ENCODE measurements at regions not wholly inside any gene's neighbourhood (a gene's known extent, or its start where the extent isn't known, plus 50 kb on each side); places are given as distances from the start of the nearest gene placed in this dataset.
"Not testable (repeated sequence)": the region's sequence is repeated elsewhere in the genome, so short reads cannot be mapped to it uniquely, and the experiment has no call there.

DNA sequence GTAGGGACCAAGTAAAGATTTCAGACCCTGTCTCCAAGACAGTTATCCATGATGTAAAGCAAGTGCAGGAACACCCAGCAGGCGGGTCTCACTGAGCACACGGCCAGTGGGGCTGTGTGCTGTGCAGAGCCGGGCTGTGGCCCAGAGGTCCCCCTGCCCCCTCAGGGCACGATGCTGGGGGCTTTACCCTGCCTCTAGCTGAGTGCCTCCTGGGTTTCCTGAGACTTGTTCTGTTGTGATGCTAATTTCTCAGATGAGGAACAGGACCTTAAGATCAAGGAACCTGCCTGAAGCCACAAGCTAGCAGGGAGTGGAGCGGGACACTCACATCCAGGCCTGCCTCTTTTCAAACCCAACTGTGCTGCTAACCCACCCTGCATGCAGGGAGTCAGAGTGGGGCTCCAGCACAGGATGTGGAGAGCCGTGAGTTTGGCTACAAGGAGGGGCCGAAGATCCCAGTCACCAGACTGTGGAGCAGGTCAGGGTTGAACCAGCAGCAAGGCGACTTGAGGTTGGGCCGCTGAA lies 76.1 kb upstream of the LYZL2 start:
- TF ChIP-seq ZNF274 (IDR thresholded peaks at IDR 0.05; ENCODE audit: low read depth, low read length): no peak
- peak overlapping the region; percentile 64; the same call in 1 of the 2 replicates for H3K4me3 ChIP-seq (ENCODE audit: low read length)

DNA sequence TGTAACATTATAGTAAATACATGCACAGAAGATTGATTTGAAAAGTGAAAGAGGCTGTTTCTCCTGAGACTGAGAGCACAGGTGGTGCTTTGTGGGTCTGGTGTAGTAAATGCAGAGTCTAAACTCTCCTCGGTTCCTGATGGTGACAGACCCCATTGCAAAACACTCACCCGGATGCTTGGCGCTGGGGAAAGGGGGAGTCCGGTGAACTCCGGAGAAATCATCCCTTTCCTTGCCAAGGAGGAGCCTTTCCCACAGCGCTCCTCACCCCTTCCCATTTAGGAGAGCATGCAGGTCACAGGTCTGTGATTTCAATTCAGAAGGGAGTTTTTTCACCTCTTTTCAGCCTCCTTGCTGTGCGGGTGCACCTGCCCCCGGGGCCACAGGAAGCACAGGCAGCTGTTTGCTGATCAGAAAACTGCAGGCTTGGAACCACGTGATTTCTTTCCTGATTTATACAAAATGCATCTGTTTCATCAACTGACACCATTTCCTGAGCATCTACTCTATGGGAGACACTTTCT lies 75.6 kb upstream of the LYZL2 start:
- peak overlapping the region; percentile 64; the same call in 1 of the 2 replicates for H3K4me3 ChIP-seq (ENCODE audit: low read length)
- no peak for TF ChIP-seq ZNF274 (IDR thresholded peaks at IDR 0.05; ENCODE audit: low read depth, low read length)

DNA sequence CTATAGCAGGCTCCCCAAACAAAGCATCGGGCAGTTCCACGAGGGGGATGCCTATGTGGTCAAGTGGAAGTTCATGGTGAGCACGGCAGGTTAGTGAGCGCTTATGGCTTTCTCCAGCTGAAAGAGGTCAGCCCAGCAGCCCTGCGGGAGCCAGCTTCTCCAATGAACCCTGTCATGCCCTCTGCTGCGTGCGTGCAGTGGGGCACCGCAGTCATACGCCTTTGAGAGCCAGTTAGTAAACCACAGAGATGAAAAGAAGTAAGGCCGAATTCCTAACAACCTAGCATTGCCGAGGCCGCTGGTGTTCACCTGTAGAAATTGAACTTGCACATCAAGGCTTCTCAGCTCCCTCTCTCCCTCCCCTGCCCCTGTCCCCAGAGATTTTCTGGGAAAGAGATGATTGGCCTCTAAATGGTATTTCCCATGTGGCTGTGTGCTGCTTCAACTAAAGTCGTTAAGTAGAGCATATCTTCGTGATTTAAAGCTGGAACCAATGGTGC lies 75.1 kb upstream of the LYZL2 start:
- H3K4me3 ChIP-seq (ENCODE audit: low read length): peak overlapping the region; percentile 64; the same call in 1 of the 2 replicates

DNA sequence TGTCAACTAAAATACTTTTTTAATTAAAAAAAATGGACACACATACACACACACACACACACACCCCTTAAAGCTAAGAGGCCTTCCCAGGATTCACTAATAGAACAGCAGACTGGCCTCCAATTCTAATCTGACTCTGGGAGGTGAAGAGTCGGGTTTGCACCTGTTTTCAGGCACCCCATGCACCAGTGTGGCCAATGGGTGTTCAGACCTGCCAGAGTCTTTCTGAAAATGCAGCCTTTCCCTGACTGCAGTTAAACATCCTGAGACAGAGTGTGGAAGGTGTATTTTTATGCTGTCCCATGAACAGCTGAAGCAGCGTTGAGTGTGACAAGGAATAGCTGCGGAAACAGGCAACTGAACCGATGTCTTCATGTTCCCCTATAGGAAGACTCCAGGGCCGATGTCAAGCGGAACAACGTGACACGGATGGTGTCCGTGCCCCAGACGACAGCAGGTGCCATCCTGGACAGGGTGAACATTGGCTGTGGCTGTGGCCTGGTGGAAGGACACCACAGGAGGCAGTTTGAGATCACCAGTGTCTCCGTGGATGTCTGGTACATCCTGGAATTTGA lies 74.6 kb upstream of the LYZL2 start:
- H3K4me3 ChIP-seq (ENCODE audit: low read length): peak overlapping the region; percentile 64; the same call in 1 of the 2 replicates
- TF ChIP-seq ZNF274 (IDR thresholded peaks at IDR 0.05; ENCODE audit: low read depth, low read length): no peak

DNA sequence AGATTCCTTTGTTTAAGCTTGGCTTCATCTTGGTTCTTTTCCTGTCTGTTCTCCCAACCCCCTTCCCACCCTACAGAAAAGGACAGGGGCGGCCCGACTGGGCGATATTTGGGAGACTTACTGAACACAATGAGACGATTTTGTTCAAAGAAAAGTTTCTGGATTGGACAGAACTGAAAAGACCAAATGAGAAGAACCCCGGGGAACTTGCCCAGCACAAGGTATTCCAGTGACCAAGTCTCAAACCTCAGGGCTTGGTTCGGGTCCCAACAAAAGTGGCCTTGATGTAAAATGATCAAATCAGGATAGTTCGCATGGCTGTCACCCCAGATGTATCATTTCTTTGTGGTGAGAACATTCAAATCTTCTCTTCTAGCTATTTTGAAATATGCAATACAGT lies 73.9 kb upstream of the LYZL2 start:
- not testable (repeated sequence) for H3K4me3 ChIP-seq (ENCODE audit: low read length)

GRCh38 chr10:30702860-30703259 lies 73.3 kb upstream of the LYZL2 start:
- no peak overlapping the region for H3K4me3 ChIP-seq (ENCODE audit: low read length)
- no peak for TF ChIP-seq ZNF274 (IDR thresholded peaks at IDR 0.05; ENCODE audit: low read depth, low read length)

DNA sequence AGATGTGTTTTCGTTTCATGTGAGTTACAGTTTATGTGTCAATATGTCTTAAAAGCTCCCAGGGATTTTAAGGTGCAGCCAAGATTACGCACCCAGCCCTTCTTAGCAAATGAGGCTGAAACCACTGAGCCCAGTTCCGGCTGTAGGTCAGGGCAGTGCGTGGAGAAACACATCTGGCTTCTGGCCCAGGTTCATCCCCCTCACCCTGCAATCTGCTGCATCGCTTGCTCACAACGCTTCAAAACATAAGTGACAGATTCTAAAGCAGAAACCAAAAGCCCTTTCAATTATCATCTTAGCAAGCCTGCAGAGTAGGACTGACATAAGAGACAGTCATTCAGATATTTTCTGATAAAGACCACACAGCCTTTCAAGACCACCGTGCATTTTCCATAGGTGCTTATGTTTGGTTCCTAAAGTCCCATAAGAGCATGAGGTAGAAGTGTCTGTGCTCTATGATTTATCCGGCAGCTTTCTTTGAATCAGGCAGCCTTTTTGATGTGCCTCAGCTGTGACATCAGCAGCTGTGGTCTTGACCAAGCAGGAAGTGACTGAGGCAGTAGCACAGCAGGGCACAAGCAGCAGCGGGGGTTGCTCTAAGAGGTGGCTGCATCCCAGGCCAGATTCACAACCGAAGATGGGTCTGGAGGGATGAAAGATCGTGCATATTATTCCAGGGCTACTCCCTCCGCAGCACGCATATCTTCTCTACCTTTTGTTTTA lies 72.1 kb upstream of the LYZL2 start:
- H3K4me3 ChIP-seq (ENCODE audit: low read length): peak overlapping the region; percentile 27; the same call in 1 of the 2 replicates
- no peak for TF ChIP-seq ZNF274 (IDR thresholded peaks at IDR 0.05; ENCODE audit: low read depth, low read length)

DNA sequence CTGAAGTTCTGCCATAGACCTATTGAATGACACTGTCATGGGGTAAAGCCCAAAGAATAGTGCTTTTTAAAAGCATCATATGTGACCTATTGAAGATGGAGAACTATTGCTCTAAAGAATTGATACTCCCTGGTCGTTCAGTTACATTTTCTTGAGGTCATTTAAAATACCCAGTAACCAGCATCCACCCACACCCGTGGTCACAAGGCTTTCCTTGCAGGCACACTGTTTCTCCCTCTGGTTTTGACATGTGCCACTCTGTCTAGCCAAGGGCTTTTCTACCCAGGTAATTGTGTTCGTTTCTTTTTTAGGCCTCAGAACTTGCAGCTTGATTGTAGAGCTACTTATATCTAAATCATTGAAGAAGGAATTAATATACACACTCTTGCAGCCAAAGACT lies 68.3 kb upstream of the LYZL2 start:
- no peak for TF ChIP-seq ZNF274 (IDR thresholded peaks at IDR 0.05; ENCODE audit: low read depth, low read length)
- H3K4me3 ChIP-seq (ENCODE audit: low read length): no peak overlapping the region

DNA sequence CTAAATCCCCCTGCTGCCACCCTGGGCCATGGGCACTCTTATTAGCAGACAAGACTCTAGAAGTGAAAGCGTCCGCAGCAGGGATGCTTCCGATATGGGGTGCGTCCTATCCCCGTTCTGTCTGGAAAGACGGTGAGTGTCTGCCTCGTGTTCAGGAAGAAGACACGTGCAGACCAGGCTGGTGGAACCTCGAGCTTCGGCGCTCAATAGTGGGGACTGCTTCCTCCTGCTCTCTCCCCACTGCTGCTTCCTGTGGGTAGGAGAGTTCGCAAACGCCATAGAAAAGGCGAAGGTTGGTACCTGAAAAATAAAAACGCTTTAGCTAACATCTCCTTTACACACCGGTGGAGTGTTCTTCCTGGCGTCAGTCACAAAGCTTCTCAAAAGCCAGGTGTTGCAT lies 67.7 kb upstream of the LYZL2 start:
- not testable (repeated sequence) for H3K4me3 ChIP-seq (ENCODE audit: low read length)

GRCh38 chr10:30696416-30697185 lies 67.0 kb upstream of the LYZL2 start:
- not testable (repeated sequence) for H3K4me3 ChIP-seq (ENCODE audit: low read length)

DNA sequence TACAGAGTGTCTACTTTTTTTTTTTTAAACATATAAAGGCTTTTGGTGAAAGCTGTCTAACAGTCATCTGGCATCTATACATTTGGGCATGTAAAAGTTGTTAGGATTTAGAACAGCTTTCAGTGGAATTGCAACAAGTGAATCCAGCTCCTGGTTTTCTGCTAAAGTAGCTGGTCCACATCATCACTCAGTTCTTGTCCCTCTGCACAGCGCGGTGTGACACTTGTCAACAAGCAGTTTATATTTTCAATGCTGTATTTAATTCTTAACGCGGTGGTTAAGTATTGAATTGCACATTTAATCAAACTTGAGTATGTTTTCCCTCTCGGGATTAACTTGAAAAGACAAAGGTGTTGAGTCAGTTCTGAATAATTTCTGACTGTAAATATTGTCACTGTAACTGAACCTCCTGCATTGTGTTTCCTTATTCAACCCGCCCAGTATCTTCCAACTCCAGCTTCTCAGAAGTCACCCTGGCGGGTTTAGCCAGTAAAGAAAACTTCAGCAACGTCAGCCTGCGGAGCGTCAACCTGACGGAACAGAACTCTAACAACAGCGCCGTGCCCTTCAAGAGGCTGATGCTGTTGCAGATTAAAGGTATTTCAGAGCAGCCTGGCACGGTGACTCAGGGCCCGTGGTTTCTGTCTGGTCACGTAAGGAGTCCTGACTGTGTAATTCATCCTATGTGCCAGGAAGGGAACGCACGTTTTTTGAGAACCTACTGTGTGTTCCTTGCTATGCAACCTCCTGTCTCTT lies 66.1 kb upstream of the LYZL2 start:
- not testable (repeated sequence) for H3K4me3 ChIP-seq (ENCODE audit: low read length)

GRCh38 chr10:30694518-30695228 lies 65.1 kb upstream of the LYZL2 start:
- H3K4me3 ChIP-seq (ENCODE audit: low read length): no peak overlapping the region
- TF ChIP-seq ZNF274 (IDR thresholded peaks at IDR 0.05; ENCODE audit: low read depth, low read length): no peak

- TF ChIP-seq ZNF274 (IDR thresholded peaks at IDR 0.05; ENCODE audit: low read depth, low read length): no peak
- no peak overlapping the region; the same call in 1 of the 2 replicates for H3K4me3 ChIP-seq (ENCODE audit: low read length)
Observed at GRCh38 chr10:30691639-30692015, 62.1 kb upstream of the LYZL2 start.

DNA sequence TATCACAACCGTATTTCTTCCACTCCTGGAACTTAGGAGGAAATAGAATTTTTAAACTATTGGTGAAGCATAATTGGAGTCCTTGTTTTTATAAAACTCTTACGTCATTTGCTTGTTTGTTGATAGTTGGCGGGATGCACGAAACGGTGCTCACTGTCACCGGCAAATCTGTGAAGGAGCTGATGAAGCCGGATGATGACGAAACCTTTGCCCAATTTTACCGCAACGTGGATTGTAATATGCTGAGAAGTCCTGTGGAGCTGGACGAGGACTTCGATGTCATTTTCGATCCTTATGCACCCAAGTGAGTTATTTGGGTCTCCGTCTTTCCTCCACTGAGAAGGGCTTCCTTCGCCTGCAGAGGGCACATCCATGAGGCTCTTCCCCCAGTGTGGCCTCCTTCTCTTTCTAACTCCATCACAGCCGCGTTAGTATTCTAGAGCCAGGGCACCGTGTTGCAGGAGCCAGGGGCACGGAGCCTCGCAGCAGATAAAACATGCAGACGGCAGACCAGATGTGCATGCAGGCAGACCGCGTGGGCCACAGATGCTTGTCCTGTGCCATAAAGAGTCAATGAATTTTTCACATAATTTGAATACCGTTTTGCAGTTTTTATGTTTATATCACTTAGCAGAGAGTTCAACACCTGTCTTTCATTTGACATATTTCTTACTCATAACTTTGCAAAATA lies 61.5 kb upstream of the LYZL2 start:
- H3K4me3 ChIP-seq (ENCODE audit: low read length): not testable (repeated sequence)

Data from GM08714 (cell line).